Chondrocyte (in vitro differentiated cells): ENCODE measurements at regions not wholly inside any gene's neighbourhood (a gene's known extent, or its start where the extent isn't known, plus 50 kb on each side); places are given as distances from the start of the nearest gene placed in this dataset.

Experiments used
- DNase-seq: peaks from one replicate; pipeline ENCODE4 v3.0.0; 2021; ENCODE audit warnings: mixed read lengths, low spot score
- H3K27ac Mint-ChIP-seq: one replicate; pipeline ENCODE4 v1.8.0; 2021; ENCODE audit warnings: mild to moderate bottlenecking, moderate library complexity, mixed read lengths; ENCODE audit not compliant: unreplicated experiment
- H3K27me3 Mint-ChIP-seq: 2 replicates; pipeline ENCODE4 v1.8.0; 2021; ENCODE audit warnings: low read depth, mixed read lengths
- H3K36me3 Mint-ChIP-seq: 2 replicates; pipeline ENCODE4 v1.8.0; 2021; ENCODE audit warnings: low read depth, mixed read lengths
- H3K4me1 Mint-ChIP-seq: 2 replicates; pipeline ENCODE4 v1.8.0; 2021; ENCODE audit warnings: low read depth, mild to moderate bottlenecking, mixed read lengths
- H3K4me3 Mint-ChIP-seq: one replicate; pipeline ENCODE4 v1.8.0; 2021; ENCODE audit warnings: mild to moderate bottlenecking, moderate library complexity, mixed read lengths; ENCODE audit not compliant: unreplicated experiment
- H3K9me3 Mint-ChIP-seq: 2 replicates; pipeline ENCODE4 v1.8.0; 2021; ENCODE audit warnings: low read depth, mixed read lengths
- TF ChIP-seq, protein P1 (sequence below): fragments of 200-600 bp; sonication (generic); IDR thresholded peaks from 2 replicates; pipeline ENCODE4 v1.5.0; 2021; ENCODE audit warnings: antibody characterized with exemption, mild to moderate bottlenecking, moderate library complexity

DNA sequence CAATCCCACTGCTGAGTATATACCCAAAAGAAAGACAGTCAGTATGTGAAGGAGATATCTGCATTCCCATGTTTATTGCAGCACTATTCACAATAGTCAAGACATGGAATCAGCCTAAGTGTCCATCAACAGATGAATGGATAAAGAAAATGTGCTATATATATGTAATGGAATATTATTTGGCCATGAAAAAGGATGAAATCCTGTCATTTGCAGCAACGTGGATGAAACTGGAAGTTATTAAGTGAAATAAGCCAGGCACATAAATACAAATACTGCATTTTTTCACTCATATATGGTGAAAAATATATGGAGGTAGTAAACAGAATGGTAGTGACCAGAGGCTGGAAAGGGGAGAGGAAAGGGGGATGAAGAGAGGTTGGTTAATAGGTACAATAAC, 188.9 kb upstream of the SERP2 start:
- Mint-ChIP-seq H3K27ac (no peak overlapping the region), H3K4me3 (no peak overlapping the region), H3K27me3 (no peaks in the 10 kb centered on the region), H3K9me3 (peaks cover 21% of the 10 kb centered on the region), H3K4me1 (peaks cover 4% of the 10 kb centered on the region), H3K36me3 (peaks cover 2% of the 10 kb centered on the region)
- DNase-seq = no peak
- TF ChIP-seq, protein P1, sequence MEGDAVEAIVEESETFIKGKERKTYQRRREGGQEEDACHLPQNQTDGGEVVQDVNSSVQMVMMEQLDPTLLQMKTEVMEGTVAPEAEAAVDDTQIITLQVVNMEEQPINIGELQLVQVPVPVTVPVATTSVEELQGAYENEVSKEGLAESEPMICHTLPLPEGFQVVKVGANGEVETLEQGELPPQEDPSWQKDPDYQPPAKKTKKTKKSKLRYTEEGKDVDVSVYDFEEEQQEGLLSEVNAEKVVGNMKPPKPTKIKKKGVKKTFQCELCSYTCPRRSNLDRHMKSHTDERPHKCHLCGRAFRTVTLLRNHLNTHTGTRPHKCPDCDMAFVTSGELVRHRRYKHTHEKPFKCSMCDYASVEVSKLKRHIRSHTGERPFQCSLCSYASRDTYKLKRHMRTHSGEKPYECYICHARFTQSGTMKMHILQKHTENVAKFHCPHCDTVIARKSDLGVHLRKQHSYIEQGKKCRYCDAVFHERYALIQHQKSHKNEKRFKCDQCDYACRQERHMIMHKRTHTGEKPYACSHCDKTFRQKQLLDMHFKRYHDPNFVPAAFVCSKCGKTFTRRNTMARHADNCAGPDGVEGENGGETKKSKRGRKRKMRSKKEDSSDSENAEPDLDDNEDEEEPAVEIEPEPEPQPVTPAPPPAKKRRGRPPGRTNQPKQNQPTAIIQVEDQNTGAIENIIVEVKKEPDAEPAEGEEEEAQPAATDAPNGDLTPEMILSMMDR = no peak

- peaks cover 21% of the 10 kb centered on the region for H3K9me3 Mint-ChIP-seq
- H3K27ac Mint-ChIP-seq = no peak overlapping the region
- no peaks in the 10 kb centered on the region for H3K27me3 Mint-ChIP-seq
- TF ChIP-seq, protein P1 = no peak
- peaks cover 2% of the 10 kb centered on the region for H3K36me3 Mint-ChIP-seq
- peaks cover 4% of the 10 kb centered on the region for H3K4me1 Mint-ChIP-seq
- DNase-seq = no peak
- H3K4me3 Mint-ChIP-seq = no peak overlapping the region
These were observed 185.4 kb upstream of the SERP2 start for GRCh38 chr13:44188257-44188656.

- Mint-ChIP-seq H3K36me3 (no peaks in the 10 kb centered on the region), H3K9me3 (peaks cover 14% of the 10 kb centered on the region), H3K27ac (no peak overlapping the region), H3K27me3 (no peaks in the 10 kb centered on the region), H3K4me1 (peaks cover 4% of the 10 kb centered on the region), H3K4me3 (no peak overlapping the region)
- TF ChIP-seq, protein P1 = no peak
- no peak for DNase-seq
These were observed 184.5 kb upstream of the SERP2 start for GRCh38 chr13:44189085-44189484.

GRCh38 chr13:44191103-44191502, 182.5 kb upstream of the SERP2 start:
- no peaks in the 10 kb centered on the region for H3K27me3 Mint-ChIP-seq
- H3K9me3 Mint-ChIP-seq = peaks cover 3% of the 10 kb centered on the region
- H3K36me3 Mint-ChIP-seq = no peaks in the 10 kb centered on the region
- peaks cover 4% of the 10 kb centered on the region for H3K4me1 Mint-ChIP-seq
- H3K4me3 Mint-ChIP-seq = no peak overlapping the region
- DNase-seq = no peak
- TF ChIP-seq, protein P1 = no peak
- no peak overlapping the region for H3K27ac Mint-ChIP-seq

DNA sequence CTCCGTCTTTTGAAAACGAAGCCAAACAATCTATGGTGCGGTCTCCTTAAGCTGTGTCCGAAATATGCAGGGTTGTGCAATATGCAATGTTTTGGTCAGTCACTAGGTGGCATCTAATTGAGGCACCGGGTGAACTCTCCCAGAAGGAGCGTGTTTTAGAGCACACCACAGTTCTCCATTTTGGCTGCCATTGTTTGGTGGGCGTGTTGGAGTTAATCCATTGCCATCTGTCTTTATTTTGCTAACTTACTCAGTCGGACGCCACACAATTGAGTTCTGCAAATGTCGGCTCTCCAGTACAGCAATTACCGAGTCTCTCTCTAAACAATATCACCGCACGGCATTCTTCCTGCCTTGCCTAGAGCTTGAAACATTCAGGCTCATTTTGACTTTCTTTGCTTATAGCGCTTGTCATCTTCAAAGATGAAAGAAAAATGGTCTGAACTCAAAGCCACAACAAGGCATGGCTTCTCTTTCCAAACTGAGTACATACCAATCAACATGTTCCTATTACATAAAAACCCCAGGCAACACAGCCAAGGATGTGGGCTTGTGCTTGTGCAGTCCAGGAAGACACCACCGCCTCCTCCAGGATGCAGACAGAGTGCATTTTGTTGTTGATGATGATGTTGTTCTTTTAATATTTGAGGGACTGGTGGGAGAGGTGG, 182.0 kb upstream of the SERP2 start:
- TF ChIP-seq, protein P1 = peak; percentile 80
- Mint-ChIP-seq H3K27me3 (no peaks in the 10 kb centered on the region), H3K27ac (no peak overlapping the region), H3K36me3 (no peaks in the 10 kb centered on the region), H3K4me1 (peaks cover 4% of the 10 kb centered on the region), H3K9me3 (no peaks in the 10 kb centered on the region), H3K4me3 (no peak overlapping the region)
- no peak for DNase-seq
